ENCODE measurements at regions not wholly inside any gene's neighbourhood (a gene's known extent, or its start where the extent isn't known, plus 50 kb on each side); places are given as distances from the start of the nearest gene placed in this dataset.

DNA sequence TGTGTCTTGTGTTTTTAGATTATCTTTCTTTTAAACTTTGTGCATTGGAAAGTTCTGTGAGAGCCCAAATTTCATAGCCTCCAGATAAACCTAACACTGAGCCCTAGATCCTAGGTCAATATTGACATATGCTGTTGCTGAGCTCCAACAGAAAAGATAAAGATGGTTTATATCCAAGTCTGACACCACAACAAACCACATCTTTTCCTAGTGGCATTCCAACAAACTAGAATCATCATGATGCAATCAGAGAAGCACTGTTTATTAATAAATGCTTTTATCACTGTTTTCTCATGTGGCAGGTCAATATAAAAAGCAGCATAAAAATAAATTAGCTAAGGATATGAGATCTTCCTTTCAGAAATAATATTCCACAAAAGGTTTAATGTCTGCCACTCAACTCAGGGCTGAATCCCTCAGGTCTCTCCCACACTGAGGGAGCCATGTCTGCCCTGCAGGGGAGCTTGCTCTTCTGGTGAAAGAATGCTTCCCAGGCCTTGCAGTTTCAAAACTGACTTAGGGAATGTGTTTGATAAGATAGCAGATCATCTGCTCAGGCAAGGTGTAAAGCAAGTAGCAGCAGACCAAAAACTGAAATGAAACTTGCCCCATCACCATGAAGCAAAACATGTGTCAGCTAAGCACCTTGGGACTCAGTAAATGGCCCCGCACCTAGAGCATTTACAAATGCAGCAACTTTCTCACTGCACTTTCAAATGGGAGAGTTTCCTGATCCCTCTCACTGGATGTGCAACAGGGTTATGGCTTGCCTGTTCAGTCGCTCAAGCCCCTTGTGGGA lies 493.0 kb downstream of the AGTPBP1 start:
- TF ChIP-seq EZH2 (IDR thresholded peaks at IDR 0.05; ENCODE audit: borderline replicate concordance, insufficient read depth, low read depth, low read length, poor library complexity, severe bottlenecking), result no peak
- TF ChIP-seq, protein P1, sequence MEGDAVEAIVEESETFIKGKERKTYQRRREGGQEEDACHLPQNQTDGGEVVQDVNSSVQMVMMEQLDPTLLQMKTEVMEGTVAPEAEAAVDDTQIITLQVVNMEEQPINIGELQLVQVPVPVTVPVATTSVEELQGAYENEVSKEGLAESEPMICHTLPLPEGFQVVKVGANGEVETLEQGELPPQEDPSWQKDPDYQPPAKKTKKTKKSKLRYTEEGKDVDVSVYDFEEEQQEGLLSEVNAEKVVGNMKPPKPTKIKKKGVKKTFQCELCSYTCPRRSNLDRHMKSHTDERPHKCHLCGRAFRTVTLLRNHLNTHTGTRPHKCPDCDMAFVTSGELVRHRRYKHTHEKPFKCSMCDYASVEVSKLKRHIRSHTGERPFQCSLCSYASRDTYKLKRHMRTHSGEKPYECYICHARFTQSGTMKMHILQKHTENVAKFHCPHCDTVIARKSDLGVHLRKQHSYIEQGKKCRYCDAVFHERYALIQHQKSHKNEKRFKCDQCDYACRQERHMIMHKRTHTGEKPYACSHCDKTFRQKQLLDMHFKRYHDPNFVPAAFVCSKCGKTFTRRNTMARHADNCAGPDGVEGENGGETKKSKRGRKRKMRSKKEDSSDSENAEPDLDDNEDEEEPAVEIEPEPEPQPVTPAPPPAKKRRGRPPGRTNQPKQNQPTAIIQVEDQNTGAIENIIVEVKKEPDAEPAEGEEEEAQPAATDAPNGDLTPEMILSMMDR (IDR thresholded peaks at IDR 0.05), result no peak

All from B cell (primary cell).